HepG2 (cell line): ENCODE measurements at regions not wholly inside any gene's neighbourhood (a gene's known extent, or its start where the extent isn't known, plus 50 kb on each side); places are given as distances from the start of the nearest gene placed in this dataset.

Source experiments
- ATAC-seq: fragments of 200-7000 bp; cut with Tn5 transposase; 3 replicates; pipeline ENCODE4 v1.9.1; 2020; ENCODE audit warnings: mild to moderate bottlenecking, moderate library complexity
- BruUV-seq: library from RNA; stranded (reverse); fragments of 400-500 nt; replicated peaks from 2 replicates; lab custom pipeline; 2021; lab: Mats Ljungman, UMichigan
- CTCF ChIA-PET: fragments of 300-600 bp; formaldehyde crosslinking; extraction: SDS; loops from one replicate; lab custom pipeline; 2021; ENCODE audit warnings: low total read pairs, inconsistent platforms, low intra/inter-chr PET ratio; lab: Yijun Ruan, JAX
- POLR2A ChIA-PET: fragments of 350-600 bp; sonication (Branson Sonifier 250); formaldehyde crosslinking; loops from one replicate; lab custom pipeline; 2020; ENCODE audit warnings: antibody characterized with exemption, inconsistent platforms; lab: Yijun Ruan, JAX
- DNase-seq: peaks from one replicate; pipeline ENCODE4 v3.0.0-alpha.2; 2015; ENCODE audit warnings: low spot score
- FAIRE-seq: peaks from 3 replicates; lab custom pipeline; 2011; peaks lifted over from hg19 to GRCh38; lab: Jason Lieb, UNC
- H2AFZ ChIP-seq: one replicate; pipeline ENCODE4 v1.6.1; 2011; ENCODE audit warnings: low read length, inconsistent platforms
- H3K27ac ChIP-seq: fragments of 300-600 bp; 3 replicates; pipeline ENCODE4 v1.8.0; 2011; ENCODE audit warnings: mixed run types, mild to moderate bottlenecking, mixed read lengths, low read length, inconsistent platforms; ENCODE audit not compliant: insufficient read depth; ENCODE audit errors: extremely low read length
- H3K27me3 ChIP-seq, 2 experiments: fragments of 200-600 bp in 1 of 2; 2 replicates in 1 of 2; 3 replicates in 1 of 2; pipeline versions ENCODE4 v1.6.0 to v1.8.0; 2011; ENCODE audit warnings: low read length in 2 of 2, mild to moderate bottlenecking in 2 of 2, moderate library complexity in 2 of 2, inconsistent platforms in 1 of 2; ENCODE audit not compliant: insufficient read depth in 2 of 2, control insufficient read depth in 1 of 2
- H3K36me3 ChIP-seq, 2 experiments: fragments of 200-600 bp in 1 of 2; replicated peaks in 1 of 2; 2 replicates in 1 of 2; 3 replicates in 1 of 2; pipeline versions ENCODE4 v1.5.1 to v1.8.0; 2011; ENCODE audit warnings: low read length in 2 of 2, inconsistent platforms in 1 of 2; ENCODE audit not compliant: insufficient read depth in 2 of 2, control insufficient read depth in 1 of 2
- H3K4me1 ChIP-seq: 2 replicates; pipeline ENCODE4 v1.5.1; 2012; ENCODE audit warnings: low read length, inconsistent platforms; ENCODE audit not compliant: insufficient read depth
- H3K4me2 ChIP-seq: 2 replicates; pipeline ENCODE4 v1.6.0; 2011; ENCODE audit warnings: low read depth, low read length, inconsistent platforms
- H3K4me3 ChIP-seq, 3 experiments: fragments of 200-600 bp in 1 of 3; sonication (generic), shearing (Covaris generic) in 1 of 3; replicated peaks in 1 of 3; 2 replicates each; pipeline ENCODE4 v1.5.1; 2011 to 2016; ENCODE audit warnings: low read length in 3 of 3, inconsistent platforms in 2 of 3, low read depth in 2 of 3, mild to moderate bottlenecking in 2 of 3, control low read depth in 1 of 3, mixed read lengths in 1 of 3; ENCODE audit not compliant: insufficient read depth in 1 of 3
- H3K79me2 ChIP-seq: one replicate; pipeline ENCODE4 v1.6.1; 2011; ENCODE audit warnings: low read length, inconsistent platforms; ENCODE audit not compliant: insufficient read depth
- H3K9ac ChIP-seq: 2 replicates; pipeline ENCODE4 v1.6.0; 2011; ENCODE audit warnings: mild to moderate bottlenecking, low read depth, low read length, inconsistent platforms; ENCODE audit not compliant: insufficient read depth
- H3K9me3 ChIP-seq: 2 replicates; pipeline ENCODE4 v1.5.1; 2012; ENCODE audit warnings: mild to moderate bottlenecking, low read length
- H4K20me1 ChIP-seq: 2 replicates; pipeline ENCODE4 v1.6.0; 2011; ENCODE audit warnings: inconsistent platforms, mild to moderate bottlenecking, low read length, moderate library complexity; ENCODE audit not compliant: insufficient read depth
- ADNP ChIP-seq: sonication (generic); formaldehyde crosslinking; IDR thresholded peaks from 2 replicates; pipeline ENCODE4 v1.4.0; 2020; ENCODE audit warnings: missing genetic modification reagents
- MXI1 ChIP-seq: IDR thresholded peaks from 3 replicates; pipeline ENCODE4 v1.6.1; 2012; ENCODE audit warnings: low read depth, low read length, inconsistent platforms, borderline replicate concordance
- PBX2 ChIP-seq: IDR thresholded peaks from 2 replicates; pipeline ENCODE4 v1.6.1; 2016; ENCODE audit warnings: control low read depth
- PBX3 ChIP-seq: sonication (generic); formaldehyde crosslinking; IDR thresholded peaks from 2 replicates; pipeline ENCODE4 v1.8.1; 2023; ENCODE audit warnings: missing genetic modification reagents, inconsistent platforms, borderline replicate concordance
- PTBP1 ChIP-seq: fragments of 200-400 bp; formaldehyde crosslinking; IDR thresholded peaks from 2 replicates; pipeline ENCODE4 v1.6.1; 2018; ENCODE audit warnings: low read length, low read depth; ENCODE audit not compliant: poor library complexity, severe bottlenecking
- SAFB2 ChIP-seq: sonication (generic); formaldehyde crosslinking; IDR thresholded peaks from 2 replicates; pipeline ENCODE4 v1.5.1; 2020; ENCODE audit warnings: missing genetic modification reagents, low read depth, mild to moderate bottlenecking, borderline replicate concordance
- TOE1 ChIP-seq: sonication (generic); formaldehyde crosslinking; IDR thresholded peaks from 2 replicates; pipeline ENCODE4 v1.4.0; 2020; ENCODE audit warnings: mild to moderate bottlenecking, missing genetic modification reagents
- XRCC5 ChIP-seq: fragments of 200-400 bp; formaldehyde crosslinking; optimal IDR thresholded peaks from 2 replicates; pipeline ENCODE3; 2017; ENCODE audit warnings: mild to moderate bottlenecking, low read length
- ZGPAT ChIP-seq: IDR thresholded peaks from 2 replicates; pipeline ENCODE4 v1.6.1; 2016; ENCODE audit warnings: mild to moderate bottlenecking
- ZNF225 ChIP-seq: sonication (generic); formaldehyde crosslinking; IDR thresholded peaks from 2 replicates; pipeline ENCODE4 v1.4.0; 2020; ENCODE audit warnings: mild to moderate bottlenecking, missing genetic modification reagents
- ZNF24 ChIP-seq: fragments of 450-650 bp; IDR thresholded peaks from 2 replicates; pipeline ENCODE4 v1.6.1; 2017; ENCODE audit warnings: antibody characterized with exemption, mild to moderate bottlenecking
- ZNF784 ChIP-seq: sonication (generic); formaldehyde crosslinking; IDR thresholded peaks from 2 replicates; pipeline ENCODE4 v1.5.1; 2020; ENCODE audit warnings: missing genetic modification reagents, mild to moderate bottlenecking, borderline replicate concordance
- WGBS: methylation state at CpG from one replicate; pipeline ENCODE4 v1.1.6; 2017; ENCODE audit warnings: low lambda C conversion rate; 5-methylcytosine and 5-hydroxymethylcytosine counted together
- in situ Hi-C: cut with HindIII; loops from 2 replicates; pipeline ENCODE4 v1.10.0; 2017; ENCODE audit warnings: low pct_unique_long_range_greater_than_20kb; ENCODE audit not compliant: extremely low pct_ligation_motif_present
- intact Hi-C: fragments of 100-400 bp; cut with micrococcal nuclease; formaldehyde crosslinking; loops from one replicate; pipeline ENCODE4 v1.10.0; 2022; ENCODE audit not compliant: unreplicated experiment
- TF ChIP-seq, protein P1 (sequence below): sonication (generic); formaldehyde crosslinking; IDR thresholded peaks from 2 replicates; pipeline ENCODE4 v1.4.0; 2020; ENCODE audit warnings: missing genetic modification reagents
- TF ChIP-seq, protein P2 (sequence below): sonication (generic); formaldehyde crosslinking; IDR thresholded peaks from 2 replicates; pipeline ENCODE4; 2020; ENCODE audit warnings: missing genetic modification reagents, mild to moderate bottlenecking, borderline replicate concordance

DNA sequence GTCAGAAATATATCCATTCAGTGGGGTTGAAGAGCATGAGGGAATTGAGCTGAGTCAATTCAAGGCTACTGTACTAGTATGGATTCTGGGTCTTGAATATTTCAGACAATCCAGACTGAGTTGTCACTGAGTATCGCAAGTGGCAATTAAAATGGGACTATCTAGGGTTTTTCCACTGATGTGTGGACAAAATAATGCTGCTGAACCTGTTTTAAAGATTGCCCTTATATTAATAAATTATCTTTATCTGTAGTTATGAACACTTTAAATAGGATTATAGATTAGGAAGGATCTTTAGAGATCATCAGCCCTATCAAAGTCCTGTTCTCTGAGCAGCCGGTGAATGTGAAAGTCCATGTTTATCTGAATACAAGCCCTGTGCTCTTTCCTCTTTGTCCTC lies 478.3 kb upstream of the KIRREL3 start:
- DNase-seq = no peak
- no peaks in the 10 kb centered on the region for H3K79me2 ChIP-seq
- 18% methylated on average over 2 of the region's 2 CpGs for WGBS
- TF ChIP-seq ADNP (CRISPR knock-in tag) = no peak
- TF ChIP-seq PBX2 = no peak
- TF ChIP-seq ZNF225 = no peak
- TF ChIP-seq, protein P1, sequence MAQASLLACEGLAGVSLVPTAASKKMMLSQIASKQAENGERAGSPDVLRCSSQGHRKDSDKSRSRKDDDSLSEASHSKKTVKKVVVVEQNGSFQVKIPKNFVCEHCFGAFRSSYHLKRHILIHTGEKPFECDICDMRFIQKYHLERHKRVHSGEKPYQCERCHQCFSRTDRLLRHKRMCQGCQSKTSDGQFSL (CRISPR knock-in tag) = no peak
- TF ChIP-seq ZGPAT (CRISPR knock-in tag) = no peak
- TF ChIP-seq ZNF784 (CRISPR knock-in tag) = no peak
- no peak for TF ChIP-seq PBX3 (CRISPR knock-in tag)
- TF ChIP-seq PTBP1 = no peak
- TF ChIP-seq ZNF24 = no peak
- TF ChIP-seq TOE1 (CRISPR knock-in tag) = no peak
- no peak for TF ChIP-seq MXI1
- TF ChIP-seq, protein P2, sequence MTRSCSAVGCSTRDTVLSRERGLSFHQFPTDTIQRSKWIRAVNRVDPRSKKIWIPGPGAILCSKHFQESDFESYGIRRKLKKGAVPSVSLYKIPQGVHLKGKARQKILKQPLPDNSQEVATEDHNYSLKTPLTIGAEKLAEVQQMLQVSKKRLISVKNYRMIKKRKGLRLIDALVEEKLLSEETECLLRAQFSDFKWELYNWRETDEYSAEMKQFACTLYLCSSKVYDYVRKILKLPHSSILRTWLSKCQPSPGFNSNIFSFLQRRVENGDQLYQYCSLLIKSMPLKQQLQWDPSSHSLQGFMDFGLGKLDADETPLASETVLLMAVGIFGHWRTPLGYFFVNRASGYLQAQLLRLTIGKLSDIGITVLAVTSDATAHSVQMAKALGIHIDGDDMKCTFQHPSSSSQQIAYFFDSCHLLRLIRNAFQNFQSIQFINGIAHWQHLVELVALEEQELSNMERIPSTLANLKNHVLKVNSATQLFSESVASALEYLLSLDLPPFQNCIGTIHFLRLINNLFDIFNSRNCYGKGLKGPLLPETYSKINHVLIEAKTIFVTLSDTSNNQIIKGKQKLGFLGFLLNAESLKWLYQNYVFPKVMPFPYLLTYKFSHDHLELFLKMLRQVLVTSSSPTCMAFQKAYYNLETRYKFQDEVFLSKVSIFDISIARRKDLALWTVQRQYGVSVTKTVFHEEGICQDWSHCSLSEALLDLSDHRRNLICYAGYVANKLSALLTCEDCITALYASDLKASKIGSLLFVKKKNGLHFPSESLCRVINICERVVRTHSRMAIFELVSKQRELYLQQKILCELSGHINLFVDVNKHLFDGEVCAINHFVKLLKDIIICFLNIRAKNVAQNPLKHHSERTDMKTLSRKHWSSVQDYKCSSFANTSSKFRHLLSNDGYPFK (CRISPR knock-in tag) = no peak
- no peak for TF ChIP-seq XRCC5
- no peak for TF ChIP-seq SAFB2 (CRISPR knock-in tag)
- TF ChIP-seq, all 625 proteins: peak for 0
- intact Hi-C loops (no loop called here), in situ Hi-C loops (no loop called here)
- Histone ChIP-seq H3K4me1 (no peaks in the 10 kb centered on the region), H3K27me3 (no peaks in the 10 kb centered on the region), H3K27ac (no peak overlapping the region), H3K9me3 (peaks cover 26% of the 10 kb centered on the region), H3K36me3 (no peaks in the 10 kb centered on the region), H2AFZ (no peak overlapping the region), H4K20me1 (no peaks in the 10 kb centered on the region), H3K4me2 (no peak overlapping the region), H3K4me3 (no peak overlapping the region), H3K9ac (no peak overlapping the region)
- ATAC-seq (no peak), FAIRE-seq (no peak)
- BruUV-seq = no TSS peak
- ChIA-PET CTCF (no interaction called here), POLR2A (no interaction called here)
